ENCODE measurements at regions not wholly inside any gene's neighbourhood (a gene's known extent, or its start where the extent isn't known, plus 50 kb on each side); places are given as distances from the start of the nearest gene placed in this dataset.

GRCh38 chr5:98050583-98050982 lies 722.9 kb upstream of the RGMB start:
- Mint-ChIP-seq H3K36me3 (ENCODE audit: unreplicated experiment) (peaks cover 3% of the 10 kb centered on the region), H3K27ac (ENCODE audit: unreplicated experiment) (no peak overlapping the region), H3K4me3 (ENCODE audit: unreplicated experiment) (no peak overlapping the region), H3K9me3 (ENCODE audit: unreplicated experiment) (peaks cover 15% of the 10 kb centered on the region), H3K27me3 (ENCODE audit: unreplicated experiment) (no peaks in the 10 kb centered on the region), H3K4me1 (ENCODE audit: unreplicated experiment) (no peaks in the 10 kb centered on the region)
- TF ChIP-seq CTCF (IDR thresholded peaks at IDR 0.05) = no peak
- no peak for DNase-seq (ENCODE audit: extremely low spot score, unreplicated experiment)

GRCh38 chr5:98053170-98053569 lies 720.3 kb upstream of the RGMB start:
- no peak for TF ChIP-seq CTCF (IDR thresholded peaks at IDR 0.05)
- H3K4me3 Mint-ChIP-seq (ENCODE audit: unreplicated experiment) = no peak overlapping the region
- H3K4me1 Mint-ChIP-seq (ENCODE audit: unreplicated experiment) = no peaks in the 10 kb centered on the region
- no peaks in the 10 kb centered on the region for H3K27me3 Mint-ChIP-seq (ENCODE audit: unreplicated experiment)
- peaks cover 15% of the 10 kb centered on the region for H3K9me3 Mint-ChIP-seq (ENCODE audit: unreplicated experiment)
- peaks cover 3% of the 10 kb centered on the region for H3K36me3 Mint-ChIP-seq (ENCODE audit: unreplicated experiment)
- DNase-seq (ENCODE audit: extremely low spot score, unreplicated experiment) = no peak
- no peak overlapping the region for H3K27ac Mint-ChIP-seq (ENCODE audit: unreplicated experiment)

- H3K4me1 Mint-ChIP-seq (ENCODE audit: unreplicated experiment) = no peaks in the 10 kb centered on the region
- no peaks in the 10 kb centered on the region for H3K27me3 Mint-ChIP-seq (ENCODE audit: unreplicated experiment)
- no peak overlapping the region for H3K27ac Mint-ChIP-seq (ENCODE audit: unreplicated experiment)
- H3K9me3 Mint-ChIP-seq (ENCODE audit: unreplicated experiment) = peaks cover under 1% of the 10 kb centered on the region
- no peaks in the 10 kb centered on the region for H3K36me3 Mint-ChIP-seq (ENCODE audit: unreplicated experiment)
- TF ChIP-seq CTCF (IDR thresholded peaks at IDR 0.05) = no peak
- H3K4me3 Mint-ChIP-seq (ENCODE audit: unreplicated experiment) = no peak overlapping the region
- no peak for DNase-seq (ENCODE audit: extremely low spot score, unreplicated experiment)
Measured at GRCh38 chr5:98060148-98060547, 713.3 kb upstream of the RGMB start.

- DNase-seq (ENCODE audit: extremely low spot score, unreplicated experiment) = no peak
- Mint-ChIP-seq H3K4me1 (ENCODE audit: unreplicated experiment) (no peaks in the 10 kb centered on the region), H3K27ac (ENCODE audit: unreplicated experiment) (no peak overlapping the region), H3K27me3 (ENCODE audit: unreplicated experiment) (no peaks in the 10 kb centered on the region), H3K4me3 (ENCODE audit: unreplicated experiment) (no peak overlapping the region), H3K36me3 (ENCODE audit: unreplicated experiment) (no peaks in the 10 kb centered on the region), H3K9me3 (ENCODE audit: unreplicated experiment) (peaks cover 6% of the 10 kb centered on the region)
- TF ChIP-seq CTCF (IDR thresholded peaks at IDR 0.05) = no peak
Measured at GRCh38 chr5:98064118-98064685, 709.3 kb upstream of the RGMB start.

GRCh38 chr5:98065261-98065909 lies 708.1 kb upstream of the RGMB start:
- no peak for DNase-seq (ENCODE audit: extremely low spot score, unreplicated experiment)
- Mint-ChIP-seq H3K27ac (ENCODE audit: unreplicated experiment) (no peak overlapping the region), H3K9me3 (ENCODE audit: unreplicated experiment) (peaks cover 6% of the 10 kb centered on the region), H3K36me3 (ENCODE audit: unreplicated experiment) (no peaks in the 10 kb centered on the region), H3K4me3 (ENCODE audit: unreplicated experiment) (no peak overlapping the region), H3K27me3 (ENCODE audit: unreplicated experiment) (no peaks in the 10 kb centered on the region), H3K4me1 (ENCODE audit: unreplicated experiment) (no peaks in the 10 kb centered on the region)
- TF ChIP-seq CTCF (IDR thresholded peaks at IDR 0.05) = no peak

Measured in osteocyte (in vitro differentiated cells).